22Rv1 (cell line): ENCODE measurements at regions not wholly inside any gene's neighbourhood (a gene's known extent, or its start where the extent isn't known, plus 50 kb on each side); places are given as distances from the start of the nearest gene placed in this dataset.

Source experiments
- CTCF ChIP-seq: fragments of 450-650 bp; IDR thresholded peaks from 2 replicates; pipeline ENCODE4 v1.5.1; 2017; ENCODE audit warnings: mild to moderate bottlenecking
- ZFX ChIP-seq: fragments of 450-650 bp; IDR thresholded peaks from 2 replicates; pipeline ENCODE4 v1.6.1; 2017; ENCODE audit warnings: antibody characterized with exemption, borderline replicate concordance

GRCh38 chr9:25442526-25442925 is 235.7 kb downstream of the TUSC1 start:
- no peak for TF ChIP-seq CTCF
- no peak for TF ChIP-seq ZFX
